ENCODE measurements at regions not wholly inside any gene's neighbourhood (a gene's known extent, or its start where the extent isn't known, plus 50 kb on each side); places are given as distances from the start of the nearest gene placed in this dataset.

DNA sequence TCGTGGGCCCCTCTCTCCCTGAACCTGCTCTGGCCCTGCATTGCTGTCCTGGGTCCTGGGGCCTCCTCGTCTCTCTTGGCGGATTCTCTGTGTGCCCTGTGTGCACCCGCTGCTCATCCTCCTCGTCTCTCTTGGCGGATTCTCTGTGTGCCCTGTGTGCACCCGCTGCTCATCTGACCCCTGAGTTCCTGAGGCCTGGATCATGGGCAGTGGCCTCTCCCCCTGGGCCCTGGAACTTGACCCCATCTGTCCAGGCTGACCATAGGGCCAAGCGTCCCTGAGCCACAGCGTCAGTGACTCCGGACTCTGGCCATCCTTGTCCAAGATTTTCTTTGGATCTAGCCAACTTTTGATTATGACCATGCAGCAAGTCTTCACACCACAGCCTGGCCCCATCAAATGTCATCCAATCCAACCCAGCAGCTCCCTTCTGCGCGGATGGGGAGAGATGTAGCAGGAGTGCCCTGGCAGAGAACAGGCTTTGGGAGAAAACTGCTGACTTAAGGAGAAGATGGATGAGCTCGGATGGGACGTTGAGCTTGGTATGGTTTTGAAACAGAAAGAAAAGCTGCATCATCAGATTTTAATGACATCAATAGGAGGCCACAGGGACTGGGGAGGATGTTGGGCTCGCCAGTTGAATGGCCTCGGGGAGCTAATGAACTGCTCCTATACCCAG lies 455.1 kb upstream of the HS6ST1 start:
- Histone ChIP-seq H3K4me2 (ENCODE audit: low read depth, low read length) (no peak overlapping the region), H3K9me3 (replicated peaks; ENCODE audit: insufficient read depth, low read length) (no peaks in the 10 kb centered on the region), H3K79me2 (ENCODE audit: low read length) (no peaks in the 10 kb centered on the region), H3K36me3 (replicated peaks; ENCODE audit: insufficient read depth, low read length) (no peaks in the 10 kb centered on the region), H3K4me1 (ENCODE audit: low read length) (no peaks in the 10 kb centered on the region), H3K9ac (ENCODE audit: low read length) (no peak overlapping the region), H3K27ac (ENCODE audit: low read length) (no peak overlapping the region), H3K27me3 (replicated peaks; ENCODE audit: insufficient read depth, low read length) (no peaks in the 10 kb centered on the region), H2AFZ (ENCODE audit: low read length) (no peak overlapping the region), H3K9me2 (replicated peaks; ENCODE audit: insufficient read depth, low read length) (no peaks in the 10 kb centered on the region), H4K20me1 (ENCODE audit: insufficient read depth, low read length) (no peaks in the 10 kb centered on the region), H3F3A (ENCODE audit: insufficient read depth, low read length) (no peaks in the 10 kb centered on the region), H3K4me3 (ENCODE audit: low read length) (no peak overlapping the region)
- TF ChIP-seq EZH2 (optimal IDR thresholded peaks at IDR 0.05; ENCODE audit: low read depth, low read length) (no peak), EZH2phosphoT487 (IDR thresholded peaks at IDR 0.05; ENCODE audit: low read length) (no peak)
- TF ChIP-seq, protein P1, sequence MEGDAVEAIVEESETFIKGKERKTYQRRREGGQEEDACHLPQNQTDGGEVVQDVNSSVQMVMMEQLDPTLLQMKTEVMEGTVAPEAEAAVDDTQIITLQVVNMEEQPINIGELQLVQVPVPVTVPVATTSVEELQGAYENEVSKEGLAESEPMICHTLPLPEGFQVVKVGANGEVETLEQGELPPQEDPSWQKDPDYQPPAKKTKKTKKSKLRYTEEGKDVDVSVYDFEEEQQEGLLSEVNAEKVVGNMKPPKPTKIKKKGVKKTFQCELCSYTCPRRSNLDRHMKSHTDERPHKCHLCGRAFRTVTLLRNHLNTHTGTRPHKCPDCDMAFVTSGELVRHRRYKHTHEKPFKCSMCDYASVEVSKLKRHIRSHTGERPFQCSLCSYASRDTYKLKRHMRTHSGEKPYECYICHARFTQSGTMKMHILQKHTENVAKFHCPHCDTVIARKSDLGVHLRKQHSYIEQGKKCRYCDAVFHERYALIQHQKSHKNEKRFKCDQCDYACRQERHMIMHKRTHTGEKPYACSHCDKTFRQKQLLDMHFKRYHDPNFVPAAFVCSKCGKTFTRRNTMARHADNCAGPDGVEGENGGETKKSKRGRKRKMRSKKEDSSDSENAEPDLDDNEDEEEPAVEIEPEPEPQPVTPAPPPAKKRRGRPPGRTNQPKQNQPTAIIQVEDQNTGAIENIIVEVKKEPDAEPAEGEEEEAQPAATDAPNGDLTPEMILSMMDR (IDR thresholded peaks at IDR 0.05; ENCODE audit: low read length) = no peak
- DNase-seq = no peak

GRCh38 chr2:128774320-128775216 lies 455.9 kb upstream of the HS6ST1 start:
- Histone ChIP-seq H3K9me3 (replicated peaks; ENCODE audit: insufficient read depth, low read length) (no peaks in the 10 kb centered on the region), H4K20me1 (ENCODE audit: insufficient read depth, low read length) (no peaks in the 10 kb centered on the region), H3K27ac (ENCODE audit: low read length) (no peak overlapping the region), H3K36me3 (replicated peaks; ENCODE audit: insufficient read depth, low read length) (no peaks in the 10 kb centered on the region), H3K9me2 (replicated peaks; ENCODE audit: insufficient read depth, low read length) (no peaks in the 10 kb centered on the region), H3K79me2 (ENCODE audit: low read length) (no peaks in the 10 kb centered on the region), H3F3A (ENCODE audit: insufficient read depth, low read length) (no peaks in the 10 kb centered on the region), H2AFZ (ENCODE audit: low read length) (no peak overlapping the region), H3K27me3 (replicated peaks; ENCODE audit: insufficient read depth, low read length) (no peaks in the 10 kb centered on the region), H3K4me3 (ENCODE audit: low read length) (no peak overlapping the region), H3K9ac (ENCODE audit: low read length) (no peak overlapping the region), H3K4me2 (ENCODE audit: low read depth, low read length) (no peak overlapping the region), H3K4me1 (ENCODE audit: low read length) (no peaks in the 10 kb centered on the region)
- TF ChIP-seq EZH2phosphoT487 (IDR thresholded peaks at IDR 0.05; ENCODE audit: low read length) (no peak), EZH2 (optimal IDR thresholded peaks at IDR 0.05; ENCODE audit: low read depth, low read length) (no peak)
- TF ChIP-seq, protein P1 (IDR thresholded peaks at IDR 0.05; ENCODE audit: low read length) = no peak
- DNase-seq = no peak

GRCh38 chr2:128775217-128775913 lies 456.7 kb upstream of the HS6ST1 start:
- H3K4me3 ChIP-seq (ENCODE audit: low read length) = no peak overlapping the region
- no peaks in the 10 kb centered on the region for H3K79me2 ChIP-seq (ENCODE audit: low read length)
- H4K20me1 ChIP-seq (ENCODE audit: insufficient read depth, low read length) = no peaks in the 10 kb centered on the region
- H3F3A ChIP-seq (ENCODE audit: insufficient read depth, low read length) = no peaks in the 10 kb centered on the region
- H3K27ac ChIP-seq (ENCODE audit: low read length) = no peak overlapping the region
- H3K4me2 ChIP-seq (ENCODE audit: low read depth, low read length) = no peak overlapping the region
- no peaks in the 10 kb centered on the region for H3K36me3 ChIP-seq (replicated peaks; ENCODE audit: insufficient read depth, low read length)
- TF ChIP-seq, protein P1 (IDR thresholded peaks at IDR 0.05; ENCODE audit: low read length) = no peak
- no peak for TF ChIP-seq EZH2phosphoT487 (IDR thresholded peaks at IDR 0.05; ENCODE audit: low read length)
- TF ChIP-seq EZH2 (optimal IDR thresholded peaks at IDR 0.05; ENCODE audit: low read depth, low read length) = no peak
- H3K9me2 ChIP-seq (replicated peaks; ENCODE audit: insufficient read depth, low read length) = no peaks in the 10 kb centered on the region
- DNase-seq = no peak
- no peak overlapping the region for H3K9ac ChIP-seq (ENCODE audit: low read length)
- no peaks in the 10 kb centered on the region for H3K4me1 ChIP-seq (ENCODE audit: low read length)
- H2AFZ ChIP-seq (ENCODE audit: low read length) = no peak overlapping the region
- no peaks in the 10 kb centered on the region for H3K9me3 ChIP-seq (replicated peaks; ENCODE audit: insufficient read depth, low read length)
- H3K27me3 ChIP-seq (replicated peaks; ENCODE audit: insufficient read depth, low read length) = no peaks in the 10 kb centered on the region
